ENCODE measurements at regions not wholly inside any gene's neighbourhood (a gene's known extent, or its start where the extent isn't known, plus 50 kb on each side); places are given as distances from the start of the nearest gene placed in this dataset.
A peak's percentile ranks its signal among the peaks of the same experiment; 100 is the strongest.

DNA sequence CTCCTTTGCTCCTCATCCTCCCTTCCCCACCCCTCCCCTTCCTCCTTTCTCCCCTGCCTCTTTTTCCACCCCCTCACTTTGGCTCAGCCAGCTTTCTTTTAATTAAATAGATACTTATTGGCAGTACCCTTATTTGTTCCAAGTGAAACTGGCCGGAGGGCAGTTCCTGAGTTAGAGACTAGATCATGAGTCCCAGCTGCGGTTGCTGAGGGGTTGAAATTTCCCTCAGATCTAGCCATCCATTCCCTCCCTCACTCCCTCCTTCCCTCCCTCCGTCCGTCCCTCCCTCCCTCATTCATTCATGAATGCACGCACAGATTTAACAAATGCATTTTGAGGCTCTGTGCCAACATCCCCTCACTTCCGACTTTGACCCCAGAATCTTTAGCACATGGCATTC, 519.2 kb upstream of the EEF2KMT start:
- WGBS = 31% methylated on average over 6 of the region's 6 CpGs
- intact Hi-C loops (cut with DNase I) = no loop called here
- Histone ChIP-seq H3K27ac (no peak overlapping the region), H3K36me3 (no peaks in the 10 kb centered on the region), H3K9me3 (no peaks in the 10 kb centered on the region), H3K4me3 (no peak overlapping the region), H3K4me1 (replicated peaks) (no peaks in the 10 kb centered on the region), H3K27me3 (replicated peaks; ENCODE audit: insufficient read depth) (no peaks in the 10 kb centered on the region)
- TF ChIP-seq CTCF (IDR thresholded peaks at IDR 0.05) (no peak), POLR2AphosphoS5 (IDR thresholded peaks at IDR 0.05) (no peak), POLR2A (IDR thresholded peaks at IDR 0.05) (no peak)
- no peak for DNase-seq (ENCODE audit: low spot score)

DNA sequence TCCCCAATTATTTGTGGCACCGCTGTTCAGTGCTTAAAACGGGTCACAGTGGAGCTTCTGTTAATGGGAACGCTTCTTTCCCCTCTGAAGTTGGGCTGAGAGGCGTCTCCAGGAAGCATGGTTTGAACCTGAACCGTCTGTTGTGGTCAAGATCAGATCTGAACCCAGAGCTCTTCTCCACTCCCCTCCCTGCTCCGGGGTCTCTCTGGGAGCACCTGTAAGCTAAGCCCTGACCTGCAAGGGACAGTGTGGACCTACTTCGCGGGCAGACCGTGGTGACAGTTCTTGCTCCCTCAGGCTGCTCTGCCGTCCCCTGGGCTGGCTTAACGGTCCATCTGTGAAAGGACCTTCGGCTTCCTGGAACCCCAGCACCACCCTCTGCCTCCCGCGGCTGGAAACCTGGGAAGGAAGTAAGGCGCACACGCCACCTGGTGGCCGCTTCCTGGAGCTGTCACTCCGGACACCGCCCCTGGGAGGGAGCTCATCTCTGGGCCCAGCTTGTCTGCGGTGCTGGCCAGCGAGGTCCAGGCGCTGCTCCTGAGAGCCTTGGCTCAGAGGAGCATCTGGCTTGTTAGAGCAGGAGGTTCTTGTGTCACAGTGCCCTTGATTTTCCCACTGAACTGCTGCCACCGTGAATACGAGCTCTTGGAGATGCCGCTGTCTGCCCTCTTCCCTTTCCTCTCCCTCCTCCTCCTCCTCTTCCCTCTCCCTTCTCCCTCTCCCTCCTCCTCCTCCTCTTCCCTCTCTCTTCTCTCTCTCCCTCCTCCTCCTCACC, 518.5 kb upstream of the EEF2KMT start:
- no peaks in the 10 kb centered on the region for H3K36me3 ChIP-seq
- no peaks in the 10 kb centered on the region for H3K4me1 ChIP-seq (replicated peaks)
- H3K4me3 ChIP-seq = no peak overlapping the region
- no peaks in the 10 kb centered on the region for H3K9me3 ChIP-seq
- 16% methylated on average over 24 of the region's 25 CpGs for WGBS
- no peaks in the 10 kb centered on the region for H3K27me3 ChIP-seq (replicated peaks; ENCODE audit: insufficient read depth)
- intact Hi-C loops (cut with DNase I) = no loop called here
- H3K27ac ChIP-seq = no peak overlapping the region
- TF ChIP-seq CTCF (IDR thresholded peaks at IDR 0.05) (peak; percentile 28 to 43 (median 37)), POLR2A (IDR thresholded peaks at IDR 0.05) (no peak)
- DNase-seq (ENCODE audit: low spot score) = no peak

DNA sequence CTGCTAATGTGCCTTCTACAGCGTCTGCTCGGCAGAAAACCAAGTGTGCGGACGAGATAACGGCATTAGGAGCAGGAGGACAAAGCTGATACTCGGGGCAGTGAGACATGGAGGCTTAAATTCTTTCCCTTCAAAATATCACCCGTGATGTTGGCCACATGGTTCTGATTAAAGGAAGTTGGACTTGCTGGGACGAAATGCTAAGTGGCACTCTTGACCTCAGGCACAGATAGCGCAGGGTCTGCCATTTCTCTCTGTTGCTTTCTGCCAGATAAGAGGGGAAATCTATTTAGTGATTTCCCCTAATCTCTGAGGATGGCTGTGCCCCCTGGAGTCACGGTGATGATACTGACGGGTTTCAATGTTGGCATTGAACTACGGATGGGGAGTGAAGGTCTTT, 509.6 kb upstream of the EEF2KMT start:
- H3K27ac ChIP-seq = no peak overlapping the region
- no peak for DNase-seq (ENCODE audit: low spot score)
- H3K9me3 ChIP-seq = no peaks in the 10 kb centered on the region
- TF ChIP-seq POLR2AphosphoS5 (IDR thresholded peaks at IDR 0.05) (no peak), POLR2A (IDR thresholded peaks at IDR 0.05) (no peak), CTCF (IDR thresholded peaks at IDR 0.05) (no peak)
- H3K27me3 ChIP-seq (replicated peaks; ENCODE audit: insufficient read depth) = no peaks in the 10 kb centered on the region
- intact Hi-C loops (cut with DNase I) = no loop called here
- H3K4me1 ChIP-seq (replicated peaks) = no peaks in the 10 kb centered on the region
- WGBS = 59% methylated on average over 12 of the region's 12 CpGs
- H3K36me3 ChIP-seq = no peaks in the 10 kb centered on the region
- H3K4me3 ChIP-seq = no peak overlapping the region

- H3K4me3 ChIP-seq = no peak overlapping the region
- intact Hi-C loops (cut with DNase I) = no loop called here
- H3K27me3 ChIP-seq (replicated peaks; ENCODE audit: insufficient read depth) = no peaks in the 10 kb centered on the region
- no peak for TF ChIP-seq POLR2A (IDR thresholded peaks at IDR 0.05)
- TF ChIP-seq CTCF (IDR thresholded peaks at IDR 0.05) = no peak
- no peak for TF ChIP-seq POLR2AphosphoS5 (IDR thresholded peaks at IDR 0.05)
- H3K4me1 ChIP-seq (replicated peaks) = no peaks in the 10 kb centered on the region
- H3K36me3 ChIP-seq = no peaks in the 10 kb centered on the region
- H3K27ac ChIP-seq = no peak overlapping the region
- no peak for DNase-seq (ENCODE audit: low spot score)
- H3K9me3 ChIP-seq = no peaks in the 10 kb centered on the region
Observed at GRCh38 chr16:5605404-5605803, 507.8 kb upstream of the EEF2KMT start.

- no peaks in the 10 kb centered on the region for H3K9me3 ChIP-seq
- WGBS = 39% methylated on average over 8 of the region's 8 CpGs
- intact Hi-C loops (cut with DNase I) = no loop called here
- no peak for DNase-seq (ENCODE audit: low spot score)
- H3K4me3 ChIP-seq = no peak overlapping the region
- TF ChIP-seq POLR2A (IDR thresholded peaks at IDR 0.05) = no peak
- TF ChIP-seq CTCF (IDR thresholded peaks at IDR 0.05) = peak in 1 of 4 experiments; percentile 19
- no peak overlapping the region for H3K27ac ChIP-seq
- no peaks in the 10 kb centered on the region for H3K4me1 ChIP-seq (replicated peaks)
- no peaks in the 10 kb centered on the region for H3K36me3 ChIP-seq
- H3K27me3 ChIP-seq (replicated peaks; ENCODE audit: insufficient read depth) = no peaks in the 10 kb centered on the region
Observed at GRCh38 chr16:5604770-5605169, 507.2 kb upstream of the EEF2KMT start.
